Psoas muscle (tissue), 7 donors: ENCODE measurements at regions not wholly inside any gene's neighbourhood (a gene's known extent, or its start where the extent isn't known, plus 50 kb on each side); places are given as distances from the start of the nearest gene placed in this dataset.

ENCODE experiments used
- ATAC-seq, 4 donors: fragments of 200-7000 bp; cut with Tn5 transposase; one replicate each; pipeline ENCODE4 v1.9.1; 2020; ENCODE audit warnings: moderate library complexity in 3 of 4, mild to moderate bottlenecking in 2 of 4
- DNase-seq, 2 donors: peaks; one replicate each; pipeline ENCODE4 v3.0.0-alpha.2; 2020
- H3K27ac ChIP-seq: fragments of 200-600 bp; one replicate; pipeline ENCODE4 v1.8.0; 2022
- H3K27me3 ChIP-seq, 3 donors: fragments of 200-600 bp in 1 of 3; one replicate each; pipeline versions ENCODE4 v1.6.1 to v1.8.0; 2013 to 2022; ENCODE audit warnings: low read length in 2 of 3, mild to moderate bottlenecking in 2 of 3, moderate library complexity in 1 of 3; ENCODE audit not compliant: insufficient read depth in 3 of 3
- H3K36me3 ChIP-seq, 2 donors: fragments of 200-600 bp in 1 of 2; one replicate each; pipeline versions ENCODE4 v1.6.1 to v1.8.0; 2013 to 2022; ENCODE audit warnings: low read depth in 1 of 2, mild to moderate bottlenecking in 1 of 2, moderate library complexity in 1 of 2; ENCODE audit not compliant: insufficient read depth in 1 of 2
- H3K4me1 ChIP-seq: fragments of 200-600 bp; one replicate; pipeline ENCODE4 v1.8.0; 2022
- H3K4me3 ChIP-seq: fragments of 200-600 bp; one replicate; pipeline ENCODE4 v1.8.0; 2022; ENCODE audit warnings: mild to moderate bottlenecking
- H3K9me3 ChIP-seq: fragments of 200-600 bp; one replicate; pipeline ENCODE4 v1.8.0; 2022
- WGBS, 3 donors: extraction: QIAGEN DNeasy Blood & Tissue Kit; methylation state at CpG; one replicate each; pipeline versions ENCODE4 v1.1.6 to v1.1.7; 2013; 5-methylcytosine and 5-hydroxymethylcytosine counted together
- intact Hi-C, 2 donors: fragments of 100-400 bp; cut with DNase I; formaldehyde crosslinking; loops; one replicate each; pipeline versions ENCODE4 v1.11.0 to v1.14.2; 2022
- TF ChIP-seq, protein P1 (sequence below): fragments of 200-600 bp; IDR thresholded peaks from one replicate; pipeline ENCODE4 v1.8.0; 2022; ENCODE audit warnings: antibody characterized with exemption
- donor health status: healthy with polysubstance abuse.
- donor health status: DM: no; HTN: no; CAD: no; lungs with moderate emphysema.
- donor health status: Bipolar disorder and iron deficiency.
- donor health status: healthy.
- donor health status: DM: yes; HTN: yes; CAD: no.
- donor health status: DM: no; HTN: no; CAD: no.
- donor health status: DM: yes; HTN: yes; CAD: no.

DNA sequence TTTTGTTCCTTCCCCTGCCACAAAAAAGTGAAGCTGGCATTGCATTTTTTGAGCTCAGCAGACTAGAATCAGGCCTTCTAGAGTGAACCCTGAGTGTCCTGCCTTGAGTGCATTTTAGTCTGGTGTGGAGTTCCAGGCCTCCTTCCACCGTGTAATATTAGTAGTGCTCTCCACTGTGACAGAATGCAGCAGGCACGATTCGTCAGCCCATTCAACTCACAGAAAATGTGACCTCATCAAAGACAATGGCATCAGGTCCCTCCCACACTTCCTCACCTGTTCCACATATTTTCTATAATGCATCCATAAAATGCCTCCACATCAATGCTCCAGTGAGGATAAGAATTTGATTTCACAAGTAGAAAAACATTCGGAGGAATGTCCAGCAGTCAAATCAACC lies 227.6 kb downstream of the FGF9 start:
- no peak overlapping the region for H3K4me3 ChIP-seq
- intact Hi-C loops: no loop called here
- H3K27me3 ChIP-seq: no peaks in the 10 kb centered on the region
- H3K27ac ChIP-seq: no peak overlapping the region
- no peak for DNase-seq
- TF ChIP-seq, protein P1, sequence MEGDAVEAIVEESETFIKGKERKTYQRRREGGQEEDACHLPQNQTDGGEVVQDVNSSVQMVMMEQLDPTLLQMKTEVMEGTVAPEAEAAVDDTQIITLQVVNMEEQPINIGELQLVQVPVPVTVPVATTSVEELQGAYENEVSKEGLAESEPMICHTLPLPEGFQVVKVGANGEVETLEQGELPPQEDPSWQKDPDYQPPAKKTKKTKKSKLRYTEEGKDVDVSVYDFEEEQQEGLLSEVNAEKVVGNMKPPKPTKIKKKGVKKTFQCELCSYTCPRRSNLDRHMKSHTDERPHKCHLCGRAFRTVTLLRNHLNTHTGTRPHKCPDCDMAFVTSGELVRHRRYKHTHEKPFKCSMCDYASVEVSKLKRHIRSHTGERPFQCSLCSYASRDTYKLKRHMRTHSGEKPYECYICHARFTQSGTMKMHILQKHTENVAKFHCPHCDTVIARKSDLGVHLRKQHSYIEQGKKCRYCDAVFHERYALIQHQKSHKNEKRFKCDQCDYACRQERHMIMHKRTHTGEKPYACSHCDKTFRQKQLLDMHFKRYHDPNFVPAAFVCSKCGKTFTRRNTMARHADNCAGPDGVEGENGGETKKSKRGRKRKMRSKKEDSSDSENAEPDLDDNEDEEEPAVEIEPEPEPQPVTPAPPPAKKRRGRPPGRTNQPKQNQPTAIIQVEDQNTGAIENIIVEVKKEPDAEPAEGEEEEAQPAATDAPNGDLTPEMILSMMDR: no peak
- H3K9me3 ChIP-seq: no peaks in the 10 kb centered on the region
- WGBS, 3 donors: 40 to 57% (median 41%) methylated on average over 4 of the region's 4 CpGs
- no peak for ATAC-seq
- H3K4me1 ChIP-seq: no peaks in the 10 kb centered on the region
- H3K36me3 ChIP-seq: no peaks in the 10 kb centered on the region

DNA sequence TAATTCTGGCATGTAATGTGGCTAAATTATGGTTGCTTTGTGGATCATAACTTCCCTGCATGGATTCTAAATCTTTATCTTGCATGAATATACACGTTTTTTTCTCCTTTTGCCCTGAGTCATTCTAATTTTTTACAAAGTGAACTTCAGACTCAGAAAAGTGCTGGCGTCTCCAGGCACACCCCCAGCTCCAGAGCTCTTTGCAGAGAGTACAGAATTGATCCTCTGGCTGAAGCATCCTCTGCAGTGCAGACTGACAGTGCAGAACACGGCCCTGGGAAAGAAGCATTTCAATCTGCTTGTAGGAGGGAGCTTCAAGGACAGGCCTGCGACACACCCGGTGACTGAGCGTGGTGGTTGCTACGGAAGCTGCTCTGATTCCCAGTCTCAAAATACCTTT lies 228.1 kb downstream of the FGF9 start:
- Histone ChIP-seq H3K4me1 (no peaks in the 10 kb centered on the region), H3K27me3 (no peaks in the 10 kb centered on the region), H3K4me3 (no peak overlapping the region), H3K27ac (no peak overlapping the region), H3K36me3 (no peaks in the 10 kb centered on the region), H3K9me3 (no peaks in the 10 kb centered on the region)
- TF ChIP-seq, protein P1: no peak
- intact Hi-C loops: no loop called here
- no peak for DNase-seq
- no peak for ATAC-seq
- WGBS, 3 donors: 70 to 75% (median 73%) methylated on average over 7 of the region's 7 CpGs

DNA sequence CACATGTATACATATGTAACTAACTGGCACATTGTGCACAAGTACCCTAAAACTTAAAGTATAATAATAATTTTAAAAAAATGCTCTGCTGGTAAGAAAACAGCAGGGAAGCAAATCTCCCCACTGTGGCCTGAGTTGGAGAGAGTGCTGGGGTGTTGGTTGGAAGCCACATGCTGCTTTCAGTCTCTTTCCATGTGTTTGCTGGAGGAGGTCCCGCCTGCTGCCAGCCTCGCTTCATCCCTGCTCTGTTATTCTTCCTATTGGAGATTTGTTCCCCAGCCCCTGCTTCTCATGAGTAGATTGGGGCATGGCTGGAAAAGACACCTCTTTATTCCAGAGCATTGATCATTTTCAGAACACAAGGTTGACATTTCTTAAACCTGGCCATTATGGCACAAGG lies 230.5 kb downstream of the FGF9 start:
- H3K4me3 ChIP-seq: no peak overlapping the region
- TF ChIP-seq, protein P1: no peak
- no peaks in the 10 kb centered on the region for H3K9me3 ChIP-seq
- no peak for DNase-seq
- no peaks in the 10 kb centered on the region for H3K36me3 ChIP-seq
- no peaks in the 10 kb centered on the region for H3K4me1 ChIP-seq
- intact Hi-C loops: no loop called here
- 35 to 61% (median 36%) methylated on average over 2 of the region's 2 CpGs for WGBS, 3 donors
- ATAC-seq: no peak
- no peak overlapping the region for H3K27ac ChIP-seq
- no peaks in the 10 kb centered on the region for H3K27me3 ChIP-seq

DNA sequence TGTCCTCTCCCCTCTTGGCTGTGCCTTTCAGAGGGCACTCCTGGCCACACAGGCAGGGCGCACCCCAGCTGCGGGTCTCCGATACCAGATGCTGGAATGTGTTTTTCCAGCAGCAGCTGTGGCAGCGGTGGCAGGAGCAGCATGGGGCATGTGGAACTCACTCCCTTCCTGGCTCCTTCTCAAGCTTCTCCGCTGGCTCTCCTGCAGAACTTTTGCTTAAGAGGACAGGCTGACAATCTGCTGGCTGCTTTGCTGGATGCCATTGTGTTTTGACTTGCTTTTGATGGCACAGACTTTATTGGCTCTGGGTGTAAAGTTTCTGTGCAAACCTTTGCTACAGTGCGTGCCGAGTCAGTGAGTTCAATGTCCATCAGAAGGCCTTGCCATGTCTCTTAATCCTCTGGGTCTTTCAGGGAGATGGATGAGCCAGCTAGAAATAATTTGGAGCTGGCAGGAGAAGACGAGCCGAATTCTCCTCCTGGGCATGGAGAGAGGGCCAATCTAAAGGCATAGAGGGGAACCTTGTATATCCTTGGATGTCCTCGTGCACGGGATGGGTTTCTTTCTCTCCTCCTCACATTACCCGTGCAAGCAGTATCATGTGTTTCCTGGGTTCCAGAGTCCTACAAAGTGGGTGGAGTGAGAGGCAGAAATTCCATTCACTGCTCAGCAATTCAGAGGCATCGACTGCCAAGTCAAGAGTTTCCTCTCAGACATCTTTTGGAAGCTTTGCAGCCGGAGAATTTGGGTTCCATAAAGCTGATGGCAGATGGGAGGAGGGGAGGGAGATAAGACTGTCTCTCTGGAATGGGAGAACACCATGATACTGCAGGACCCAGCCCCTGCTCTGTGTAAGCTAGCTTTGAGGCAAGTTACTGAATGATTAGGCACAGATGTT lies 231.2 kb downstream of the FGF9 start:
- H3K9me3 ChIP-seq: no peaks in the 10 kb centered on the region
- no peak for DNase-seq

More for the DNA sequence above, 231.2 kb downstream of the FGF9 start:
- H3K27me3 ChIP-seq: no peaks in the 10 kb centered on the region
- WGBS, 3 donors: 22 to 30% (median 22%) methylated on average over 14 of the region's 14 CpGs
- intact Hi-C loops: no loop called here
- H3K4me1 ChIP-seq: no peaks in the 10 kb centered on the region
- no peak overlapping the region for H3K27ac ChIP-seq
- TF ChIP-seq, protein P1: no peak
- H3K4me3 ChIP-seq: no peak overlapping the region
- no peaks in the 10 kb centered on the region for H3K36me3 ChIP-seq
- peak; percentile 27 to 83 (median 59) for ATAC-seq
